GM23248 (cell line): ENCODE measurements at regions not wholly inside any gene's neighbourhood (a gene's known extent, or its start where the extent isn't known, plus 50 kb on each side); places are given as distances from the start of the nearest gene placed in this dataset.

ENCODE experiments used
- EZH2 ChIP-seq: fragments of 200-600 bp; sonication (generic); IDR thresholded peaks from 2 replicates; pipeline ENCODE4 v1.6.1; 2018; ENCODE audit warnings: antibody characterized with exemption, mild to moderate bottlenecking; ENCODE audit not compliant: insufficient read depth, poor library complexity, severe bottlenecking
- EZH2phosphoT487 ChIP-seq: fragments of 200-600 bp; sonication (generic); IDR thresholded peaks from 2 replicates; pipeline ENCODE4 v1.6.1; 2018; ENCODE audit warnings: antibody characterized with exemption, moderate library complexity, mild to moderate bottlenecking, low read depth; ENCODE audit not compliant: insufficient read depth

- no peak for TF ChIP-seq EZH2
- TF ChIP-seq EZH2phosphoT487 = no peak
Observed at GRCh38 chr19:23522431-23522830, 127.2 kb upstream of the ZNF91 start.
